Adrenal gland (tissue), 5 donors: ENCODE measurements at regions not wholly inside any gene's neighbourhood (a gene's known extent, or its start where the extent isn't known, plus 50 kb on each side); places are given as distances from the start of the nearest gene placed in this dataset.

ENCODE experiments used
- POLR2A ChIP-seq, 2 donors: fragments of 450-650 bp; IDR thresholded peaks; one replicate each; pipeline ENCODE4 v1.6.1; 2017; ENCODE audit warnings: antibody characterized with exemption in 2 of 2, mild to moderate bottlenecking in 2 of 2, moderate library complexity in 1 of 2
- TF ChIP-seq, protein P1 (sequence below), 6 experiments: fragments of 450-650 bp in 4 of 6; fragments of 200-600 bp in 2 of 6; sonication (generic) in 1 of 6; IDR thresholded peaks; 1 replicate in 5 of 6; 2 replicates in 1 of 6; pipeline versions ENCODE4 v1.5.1 to v1.8.0; 2016 to 2021; ENCODE audit warnings: antibody characterized with exemption in 6 of 6, mild to moderate bottlenecking in 2 of 6, moderate library complexity in 1 of 6
- donor health status: DM: no; HTN: no; CAD: no.

GRCh38 chr5:67879620-67880510 is 335.7 kb upstream of the PIK3R1 start:
- TF ChIP-seq, protein P1, sequence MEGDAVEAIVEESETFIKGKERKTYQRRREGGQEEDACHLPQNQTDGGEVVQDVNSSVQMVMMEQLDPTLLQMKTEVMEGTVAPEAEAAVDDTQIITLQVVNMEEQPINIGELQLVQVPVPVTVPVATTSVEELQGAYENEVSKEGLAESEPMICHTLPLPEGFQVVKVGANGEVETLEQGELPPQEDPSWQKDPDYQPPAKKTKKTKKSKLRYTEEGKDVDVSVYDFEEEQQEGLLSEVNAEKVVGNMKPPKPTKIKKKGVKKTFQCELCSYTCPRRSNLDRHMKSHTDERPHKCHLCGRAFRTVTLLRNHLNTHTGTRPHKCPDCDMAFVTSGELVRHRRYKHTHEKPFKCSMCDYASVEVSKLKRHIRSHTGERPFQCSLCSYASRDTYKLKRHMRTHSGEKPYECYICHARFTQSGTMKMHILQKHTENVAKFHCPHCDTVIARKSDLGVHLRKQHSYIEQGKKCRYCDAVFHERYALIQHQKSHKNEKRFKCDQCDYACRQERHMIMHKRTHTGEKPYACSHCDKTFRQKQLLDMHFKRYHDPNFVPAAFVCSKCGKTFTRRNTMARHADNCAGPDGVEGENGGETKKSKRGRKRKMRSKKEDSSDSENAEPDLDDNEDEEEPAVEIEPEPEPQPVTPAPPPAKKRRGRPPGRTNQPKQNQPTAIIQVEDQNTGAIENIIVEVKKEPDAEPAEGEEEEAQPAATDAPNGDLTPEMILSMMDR (IDR thresholded peaks at IDR 0.05) = no peak
- TF ChIP-seq POLR2A (IDR thresholded peaks at IDR 0.05) = no peak
